ENCODE measurements at regions not wholly inside any gene's neighbourhood (a gene's known extent, or its start where the extent isn't known, plus 50 kb on each side); places are given as distances from the start of the nearest gene placed in this dataset.
A peak's percentile ranks its signal among the peaks of the same experiment; 100 is the strongest.

GRCh38 chr5:29185558-29185957 lies 2007.9 kb upstream of the CDH6 start:
- no peak overlapping the region for H3K4me3 ChIP-seq (ENCODE audit: low read depth, low read length)
- TF ChIP-seq, protein P1, sequence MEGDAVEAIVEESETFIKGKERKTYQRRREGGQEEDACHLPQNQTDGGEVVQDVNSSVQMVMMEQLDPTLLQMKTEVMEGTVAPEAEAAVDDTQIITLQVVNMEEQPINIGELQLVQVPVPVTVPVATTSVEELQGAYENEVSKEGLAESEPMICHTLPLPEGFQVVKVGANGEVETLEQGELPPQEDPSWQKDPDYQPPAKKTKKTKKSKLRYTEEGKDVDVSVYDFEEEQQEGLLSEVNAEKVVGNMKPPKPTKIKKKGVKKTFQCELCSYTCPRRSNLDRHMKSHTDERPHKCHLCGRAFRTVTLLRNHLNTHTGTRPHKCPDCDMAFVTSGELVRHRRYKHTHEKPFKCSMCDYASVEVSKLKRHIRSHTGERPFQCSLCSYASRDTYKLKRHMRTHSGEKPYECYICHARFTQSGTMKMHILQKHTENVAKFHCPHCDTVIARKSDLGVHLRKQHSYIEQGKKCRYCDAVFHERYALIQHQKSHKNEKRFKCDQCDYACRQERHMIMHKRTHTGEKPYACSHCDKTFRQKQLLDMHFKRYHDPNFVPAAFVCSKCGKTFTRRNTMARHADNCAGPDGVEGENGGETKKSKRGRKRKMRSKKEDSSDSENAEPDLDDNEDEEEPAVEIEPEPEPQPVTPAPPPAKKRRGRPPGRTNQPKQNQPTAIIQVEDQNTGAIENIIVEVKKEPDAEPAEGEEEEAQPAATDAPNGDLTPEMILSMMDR (IDR thresholded peaks at IDR 0.05; ENCODE audit: insufficient read depth, low read length), result no peak
- DNase-seq (ENCODE audit: low read depth), result no peak

- no peak overlapping the region for H3K4me3 ChIP-seq (ENCODE audit: low read depth, low read length)
- TF ChIP-seq, protein P1 (IDR thresholded peaks at IDR 0.05; ENCODE audit: insufficient read depth, low read length), result no peak
- DNase-seq (ENCODE audit: low read depth), result no peak
Measured at GRCh38 chr5:29175774-29176173, 2017.7 kb upstream of the CDH6 start.

DNA sequence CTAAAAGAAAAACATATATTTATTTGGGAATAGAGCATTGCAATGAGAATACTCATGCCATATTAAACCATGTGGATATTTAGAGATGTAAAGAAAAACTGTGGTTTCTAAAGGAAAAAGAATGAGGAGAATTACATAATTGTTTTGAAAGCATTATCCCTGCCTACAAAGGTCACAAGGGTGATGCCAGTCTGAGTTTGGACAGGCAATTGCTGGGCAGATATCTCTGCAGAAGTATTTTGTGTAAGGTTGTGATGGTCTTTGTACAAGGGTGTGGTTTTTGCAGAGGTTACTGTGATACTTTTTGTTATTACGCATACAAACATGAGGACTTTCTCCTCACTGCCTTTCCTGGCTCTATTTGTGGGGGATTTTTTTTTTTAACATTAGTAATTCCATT lies 2022.9 kb upstream of the CDH6 start:
- no peak for DNase-seq (ENCODE audit: low read depth)
- TF ChIP-seq, protein P1 (IDR thresholded peaks at IDR 0.05; ENCODE audit: insufficient read depth, low read length), result no peak
- no peak overlapping the region for H3K4me3 ChIP-seq (ENCODE audit: low read depth, low read length)

DNA sequence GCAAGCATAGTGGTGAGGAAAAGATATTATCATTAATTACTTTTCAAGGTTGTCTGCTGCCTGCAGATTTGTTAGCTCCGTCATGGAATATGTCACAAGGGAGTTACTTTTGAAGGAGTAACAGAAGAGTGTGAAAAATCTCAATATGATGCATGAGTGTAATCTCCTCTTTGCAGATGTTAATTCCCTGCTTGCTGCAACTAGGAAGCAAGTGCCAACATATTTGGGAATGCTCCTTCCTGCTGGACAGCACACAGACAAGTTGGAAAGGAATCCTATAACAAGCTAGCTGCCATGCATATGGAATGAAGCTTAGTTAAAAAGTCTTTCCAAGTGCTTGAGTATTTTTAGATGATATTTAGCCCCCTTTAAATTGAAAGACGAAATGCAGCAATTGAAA lies 2023.6 kb upstream of the CDH6 start:
- TF ChIP-seq, protein P1 (IDR thresholded peaks at IDR 0.05; ENCODE audit: insufficient read depth, low read length), result no peak
- no peak overlapping the region for H3K4me3 ChIP-seq (ENCODE audit: low read depth, low read length)
- no peak for DNase-seq (ENCODE audit: low read depth)

DNA sequence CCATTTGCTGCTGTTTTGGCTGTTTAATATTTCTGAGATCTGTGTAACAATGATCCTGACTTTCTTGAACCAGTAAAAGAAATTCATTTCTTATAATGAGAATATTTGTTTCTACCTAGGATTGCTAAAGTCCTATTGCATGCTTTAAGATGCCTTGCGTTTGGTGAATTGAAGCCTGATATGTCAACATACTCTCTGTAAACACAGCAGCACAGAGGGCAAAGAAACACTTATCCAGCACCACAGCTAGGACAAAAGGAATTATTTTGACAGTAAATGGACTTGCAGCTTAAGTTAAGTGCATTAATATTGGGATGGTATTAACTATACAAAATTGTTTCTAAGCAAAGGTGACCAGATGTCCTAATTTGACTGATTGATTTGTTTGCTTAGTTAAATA lies 2031.2 kb upstream of the CDH6 start:
- no peak overlapping the region for H3K4me3 ChIP-seq (ENCODE audit: low read depth, low read length)
- no peak for DNase-seq (ENCODE audit: low read depth)
- TF ChIP-seq, protein P1 (IDR thresholded peaks at IDR 0.05; ENCODE audit: insufficient read depth, low read length), result no peak

DNA sequence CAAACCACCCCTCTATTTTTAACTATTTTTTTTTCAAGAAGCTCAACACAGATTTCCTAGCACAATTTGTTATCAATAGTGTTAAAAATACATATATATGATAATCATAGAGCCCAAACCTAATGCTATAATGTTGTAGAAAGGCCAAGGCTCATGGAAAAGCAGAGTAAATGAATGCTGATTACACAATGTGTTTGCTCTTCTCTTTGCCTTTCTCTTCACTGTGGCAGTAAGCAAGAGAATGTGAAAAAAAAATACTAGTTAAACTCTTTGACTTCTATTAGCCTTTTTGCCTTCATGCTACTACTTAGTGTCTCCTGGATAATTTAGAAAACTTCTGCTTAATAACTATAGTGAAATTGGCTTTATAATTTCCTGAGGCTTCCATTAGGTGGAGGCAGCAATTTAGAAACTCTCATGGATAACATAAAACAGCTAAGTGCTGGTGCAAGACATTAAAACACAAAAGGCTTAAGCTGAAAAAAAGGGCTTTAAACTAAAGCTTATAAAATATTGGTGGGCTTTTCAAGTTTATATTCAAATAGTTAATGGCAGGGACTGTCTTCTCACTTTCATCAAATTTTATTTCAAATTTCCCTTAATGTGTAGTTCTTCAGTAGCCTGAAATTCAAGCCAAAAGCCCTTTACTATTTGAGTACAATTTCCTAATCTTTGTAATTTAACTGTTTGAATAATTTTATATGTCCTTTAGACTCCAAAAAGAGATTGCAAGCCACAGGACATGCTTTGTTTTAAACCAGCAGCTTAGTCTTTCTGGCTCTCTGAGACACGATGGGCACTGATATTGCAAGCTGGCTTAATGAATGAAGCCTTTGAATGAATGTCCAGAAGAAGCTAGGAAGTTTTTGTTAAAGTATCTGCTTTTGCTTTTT lies 2031.8 kb upstream of the CDH6 start:
- TF ChIP-seq, protein P1 (IDR thresholded peaks at IDR 0.05; ENCODE audit: insufficient read depth, low read length), result no peak

More for the DNA sequence above, 2031.8 kb upstream of the CDH6 start:
- H3K4me3 ChIP-seq (ENCODE audit: low read depth, low read length), result no peak overlapping the region
- peak; percentile 0 for DNase-seq (ENCODE audit: low read depth)
